SK-N-SH (cell line): ENCODE measurements at regions not wholly inside any gene's neighbourhood (a gene's known extent, or its start where the extent isn't known, plus 50 kb on each side); places are given as distances from the start of the nearest gene placed in this dataset.

Experiments used
- CTCF ChIA-PET: fragments of 300-600, 350-600 bp; formaldehyde crosslinking; extraction: SDS; loops from one replicate; lab custom pipeline; 2021; lab: Yijun Ruan, JAX
- POLR2A ChIA-PET: fragments of 350-600 bp; sonication (Branson Sonifier 250); formaldehyde crosslinking; extraction: SDS; loops from one replicate; lab custom pipeline; 2020; ENCODE audit warnings: antibody characterized with exemption, inconsistent platforms; lab: Yijun Ruan, JAX
- DNase-seq: peaks from one replicate; pipeline ENCODE4 v3.0.0; 2012
- H2AFZ ChIP-seq: fragments of 200-600 bp; sonication (generic); 2 replicates; pipeline ENCODE4 v1.8.1; 2016; ENCODE audit warnings: antibody characterized with exemption, mild to moderate bottlenecking, low read depth
- H3F3A ChIP-seq: fragments of 200-600 bp; sonication (generic); replicated peaks from 2 replicates; pipeline ENCODE3; 2016; ENCODE audit warnings: antibody characterized with exemption, mild to moderate bottlenecking; ENCODE audit not compliant: insufficient read depth
- H3K27ac ChIP-seq, 2 experiments: fragments of 200-500 bp in 1 of 2; fragments of 200-600 bp in 1 of 2; sonication (Bioruptor generic) in 1 of 2; sonication (generic), shearing (Covaris generic) in 1 of 2; 2 replicates each; pipeline versions ENCODE4 v1.5.1 to v1.6.1; 2014 to 2016; ENCODE audit warnings: low read depth in 2 of 2, inconsistent platforms in 1 of 2, low read length in 1 of 2, mild to moderate bottlenecking in 1 of 2, mixed read lengths in 1 of 2
- H3K27me3 ChIP-seq: fragments of 200-600 bp; sonication (generic), shearing (Covaris generic); 2 replicates; pipeline ENCODE4 v1.6.1; 2016; ENCODE audit warnings: mixed run types; ENCODE audit not compliant: insufficient read depth
- H3K36me3 ChIP-seq, 2 experiments: fragments of 200-500 bp in 1 of 2; fragments of 200-600 bp in 1 of 2; sonication (Bioruptor generic) in 1 of 2; sonication (generic) in 1 of 2; replicated peaks in 1 of 2; 2 replicates each; pipeline versions ENCODE3 to v1.5.1; 2014 to 2016; ENCODE audit warnings: low read length in 1 of 2, mild to moderate bottlenecking in 1 of 2; ENCODE audit not compliant: insufficient read depth in 2 of 2, control insufficient read depth in 1 of 2
- H3K4me1 ChIP-seq, 2 experiments: fragments of 200-500 bp in 1 of 2; fragments of 200-600 bp in 1 of 2; sonication (Bioruptor generic) in 1 of 2; sonication (generic), shearing (Covaris generic) in 1 of 2; 2 replicates each; pipeline versions ENCODE4 v1.5.1 to v1.6.1; 2014 to 2016; ENCODE audit warnings: low read depth in 1 of 2, low read length in 1 of 2, mixed run types in 1 of 2; ENCODE audit not compliant: insufficient read depth in 2 of 2, control insufficient read depth in 1 of 2
- H3K4me2 ChIP-seq: fragments of 200-600 bp; sonication (generic), shearing (Covaris generic); 2 replicates; pipeline ENCODE4 v1.6.1; 2017; ENCODE audit warnings: mixed run types
- H3K4me3 ChIP-seq, 2 experiments: fragments of 200-500 bp in 1 of 2; fragments of 200-600 bp in 1 of 2; sonication (Bioruptor generic) in 1 of 2; sonication (generic), shearing (Covaris generic) in 1 of 2; 2 replicates each; pipeline versions ENCODE4 v1.5.1 to v1.8.1; 2014 to 2016; ENCODE audit warnings: low read depth in 2 of 2, inconsistent platforms in 1 of 2, low read length in 1 of 2, mild to moderate bottlenecking in 1 of 2, mixed read lengths in 1 of 2, moderate library complexity in 1 of 2
- H3K79me2 ChIP-seq: fragments of 200-600 bp; sonication (generic); 2 replicates; pipeline ENCODE4 v1.8.1; 2017; ENCODE audit warnings: mild to moderate bottlenecking; ENCODE audit not compliant: insufficient read depth
- H3K9ac ChIP-seq: fragments of 200-600 bp; sonication (generic); 2 replicates; pipeline ENCODE4 v1.6.1; 2017; ENCODE audit warnings: mixed run types
- H3K9me2 ChIP-seq: fragments of 200-600 bp; sonication (generic); 2 replicates; pipeline ENCODE4 v1.6.1; 2017; ENCODE audit warnings: mixed run types
- H3K9me3 ChIP-seq: fragments of 200-600 bp; sonication (generic); 2 replicates; pipeline ENCODE4 v1.6.1; 2017; ENCODE audit warnings: mixed run types, mild to moderate bottlenecking, moderate library complexity
- H4K20me1 ChIP-seq: fragments of 200-600 bp; sonication (generic); 2 replicates; pipeline ENCODE4 v1.6.1; 2017; ENCODE audit warnings: mild to moderate bottlenecking, mixed run types; ENCODE audit not compliant: insufficient read depth
- ELF1 ChIP-seq: IDR thresholded peaks from 2 replicates; pipeline ENCODE4 v1.4.0; 2012
- EZH2phosphoT487 ChIP-seq: fragments of 200-600 bp; sonication (generic); IDR thresholded peaks from 2 replicates; pipeline ENCODE4 v1.6.1; 2017; ENCODE audit warnings: low read depth, mixed run types, mild to moderate bottlenecking, antibody characterized with exemption, moderate library complexity, borderline replicate concordance
- FOXJ3 ChIP-seq: sonication (generic); formaldehyde crosslinking; IDR thresholded peaks from 2 replicates; pipeline ENCODE4 v1.5.1; 2020; ENCODE audit warnings: mild to moderate bottlenecking, missing genetic modification reagents
- FOXM1 ChIP-seq: IDR thresholded peaks from 2 replicates; pipeline ENCODE4 v1.4.0; 2012; ENCODE audit warnings: low read depth, mild to moderate bottlenecking
- JUND ChIP-seq: IDR thresholded peaks from 2 replicates; pipeline ENCODE4 v1.4.0; 2012
- MEF2A ChIP-seq: IDR thresholded peaks from 2 replicates; pipeline ENCODE4 v1.4.0; 2012; ENCODE audit warnings: low read depth, borderline replicate concordance
- MXI1 ChIP-seq: IDR thresholded peaks from 2 replicates; pipeline ENCODE4 v1.6.1; 2012; ENCODE audit warnings: mild to moderate bottlenecking, low read depth, low read length, improper control_type of control experiment
- NFIC ChIP-seq: IDR thresholded peaks from 2 replicates; pipeline ENCODE4 v1.4.0; 2012; ENCODE audit warnings: borderline replicate concordance
- POLR2AphosphoS5 ChIP-seq: IDR thresholded peaks from 2 replicates; pipeline ENCODE4 v1.6.1; 2012; ENCODE audit warnings: low read depth, low read length
- RCOR1 ChIP-seq: fragments of 150-350 bp; IDR thresholded peaks from 2 replicates; pipeline ENCODE4 v1.6.1; 2017; ENCODE audit warnings: antibody characterized with exemption, low read length
- REST ChIP-seq: IDR thresholded peaks from 2 replicates; pipeline ENCODE4 v1.6.1; 2012; ENCODE audit warnings: mild to moderate bottlenecking, low read depth, low read length, moderate library complexity
- RFX5 ChIP-seq: IDR thresholded peaks from 2 replicates; pipeline ENCODE4 v1.6.1; 2012; ENCODE audit warnings: mild to moderate bottlenecking, improper control_type of control experiment, low read length
- RXRA ChIP-seq: IDR thresholded peaks from 2 replicates; pipeline ENCODE4 v1.4.0; 2012; ENCODE audit warnings: low read depth, mild to moderate bottlenecking, borderline replicate concordance
- SIN3A ChIP-seq: IDR thresholded peaks from 2 replicates; pipeline ENCODE4 v1.6.1; 2012; ENCODE audit warnings: low read depth, mild to moderate bottlenecking, low read length, moderate library complexity, borderline replicate concordance
- SMC3 ChIP-seq: IDR thresholded peaks from 2 replicates; pipeline ENCODE4 v1.6.1; 2012; ENCODE audit warnings: low read depth, low read length, improper control_type of control experiment
- TEAD4 ChIP-seq: IDR thresholded peaks from 2 replicates; pipeline ENCODE4 v1.4.0; 2012; ENCODE audit warnings: mild to moderate bottlenecking, borderline replicate concordance; ENCODE audit not compliant: insufficient read depth
- USF2 ChIP-seq: fragments of 150-350 bp; IDR thresholded peaks from 2 replicates; pipeline ENCODE4 v1.6.1; 2017; ENCODE audit warnings: antibody characterized with exemption, low read length, low read depth, borderline replicate concordance
- WGBS: methylation state at CpG from one replicate; pipeline ENCODE4 v1.1.6; 2017; ENCODE audit warnings: low lambda C conversion rate; 5-methylcytosine and 5-hydroxymethylcytosine counted together
- TF ChIP-seq, protein P1 (sequence below): IDR thresholded peaks from 2 replicates; pipeline ENCODE4 v1.4.0; 2012; ENCODE audit warnings: low read depth, borderline replicate concordance

DNA sequence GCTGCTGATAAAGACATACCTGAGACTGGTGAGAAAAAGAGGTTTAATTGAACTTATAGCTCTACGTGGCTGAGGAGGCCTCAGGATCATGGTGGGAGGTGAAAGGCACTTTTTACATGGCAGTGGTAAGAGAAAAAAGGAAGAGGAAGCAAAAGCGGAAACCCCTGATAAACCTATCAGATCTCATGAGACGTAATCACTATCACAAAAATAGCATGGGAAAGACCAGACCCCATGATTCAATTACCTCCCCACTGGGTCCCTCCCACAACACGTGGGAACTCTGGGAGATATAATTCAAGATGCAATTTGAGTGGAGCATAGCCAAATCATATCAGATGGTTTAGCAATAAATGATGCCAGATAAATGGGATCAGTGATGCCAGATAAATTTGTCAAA, 892.0 kb upstream of the CELF2 start:
- DNase-seq: no peak
- 10% methylated on average over 4 of the region's 4 CpGs for WGBS
- POLR2A ChIA-PET: no interaction called here

GRCh38 chr10:10126218-10126617, 891.5 kb upstream of the CELF2 start:
- TF ChIP-seq USF2: no peak
- no peak for TF ChIP-seq JUND
- TF ChIP-seq EZH2phosphoT487: no peak
- TF ChIP-seq RXRA: no peak
- TF ChIP-seq ELF1: no peak
- no peak for TF ChIP-seq RFX5
- TF ChIP-seq SIN3A: no peak
- no peak for TF ChIP-seq RCOR1
- no peak for TF ChIP-seq NFIC
- no peak for TF ChIP-seq POLR2AphosphoS5
- no peaks in the 10 kb centered on the region; the same call in 1 of the 2 replicates for H3K9me3 ChIP-seq
- H3K27ac ChIP-seq: no peak overlapping the region
- POLR2A ChIA-PET: no interaction called here
- H3K36me3 ChIP-seq: no peaks in the 10 kb centered on the region
- H3F3A ChIP-seq: no peaks in the 10 kb centered on the region
- WGBS: 46% methylated on average over 3 of the region's 3 CpGs
- H3K27me3 ChIP-seq: no peaks in the 10 kb centered on the region
- H3K4me3 ChIP-seq: no peak overlapping the region
- no peak for DNase-seq
- no peaks in the 10 kb centered on the region for H4K20me1 ChIP-seq
- no peaks in the 10 kb centered on the region for H3K9me2 ChIP-seq
- H2AFZ ChIP-seq: no peak overlapping the region
- H3K4me2 ChIP-seq: no peak overlapping the region
- no peaks in the 10 kb centered on the region for H3K79me2 ChIP-seq
- CTCF ChIA-PET: no interaction called here
- H3K9ac ChIP-seq: no peak overlapping the region
- no peaks in the 10 kb centered on the region for H3K4me1 ChIP-seq

More for the DNA sequence above, 892.0 kb upstream of the CELF2 start:
- H3K4me2 ChIP-seq: no peak overlapping the region
- H3K9me3 ChIP-seq: no peaks in the 10 kb centered on the region; the same call in 1 of the 2 replicates
- H3K36me3 ChIP-seq: no peaks in the 10 kb centered on the region
- no peak overlapping the region for H2AFZ ChIP-seq
- no peaks in the 10 kb centered on the region for H3F3A ChIP-seq
- no peaks in the 10 kb centered on the region for H4K20me1 ChIP-seq
- H3K27ac ChIP-seq: no peak overlapping the region
- H3K79me2 ChIP-seq: no peaks in the 10 kb centered on the region
- no peak for TF ChIP-seq TEAD4
- TF ChIP-seq FOXJ3 (CRISPR knock-in tag): no peak
- TF ChIP-seq NFIC: no peak
- no peak overlapping the region for H3K9ac ChIP-seq
- H3K4me1 ChIP-seq: no peaks in the 10 kb centered on the region
- H3K4me3 ChIP-seq: no peak overlapping the region
- H3K9me2 ChIP-seq: no peaks in the 10 kb centered on the region
- no peaks in the 10 kb centered on the region for H3K27me3 ChIP-seq
- CTCF ChIA-PET: no interaction called here

GRCh38 chr10:10128387-10128786, 889.3 kb upstream of the CELF2 start:
- ChIA-PET POLR2A (no interaction called here), CTCF (no interaction called here)
- DNase-seq: no peak
- Histone ChIP-seq H3F3A (no peaks in the 10 kb centered on the region), H4K20me1 (no peaks in the 10 kb centered on the region), H3K27ac (no peak overlapping the region), H3K4me2 (no peak overlapping the region), H3K79me2 (no peaks in the 10 kb centered on the region), H3K27me3 (no peaks in the 10 kb centered on the region), H3K9ac (no peak overlapping the region), H2AFZ (no peak overlapping the region), H3K4me3 (no peak overlapping the region), H3K9me3 (no peaks in the 10 kb centered on the region), H3K4me1 (no peaks in the 10 kb centered on the region), H3K9me2 (no peaks in the 10 kb centered on the region), H3K36me3 (no peaks in the 10 kb centered on the region)
- 10% methylated on average over 3 of the region's 3 CpGs for WGBS
- TF ChIP-seq MXI1 (no peak), SMC3 (no peak), TEAD4 (no peak), JUND (no peak), RCOR1 (no peak), REST (no peak), FOXM1 (no peak), MEF2A (no peak)
- TF ChIP-seq, protein P1, sequence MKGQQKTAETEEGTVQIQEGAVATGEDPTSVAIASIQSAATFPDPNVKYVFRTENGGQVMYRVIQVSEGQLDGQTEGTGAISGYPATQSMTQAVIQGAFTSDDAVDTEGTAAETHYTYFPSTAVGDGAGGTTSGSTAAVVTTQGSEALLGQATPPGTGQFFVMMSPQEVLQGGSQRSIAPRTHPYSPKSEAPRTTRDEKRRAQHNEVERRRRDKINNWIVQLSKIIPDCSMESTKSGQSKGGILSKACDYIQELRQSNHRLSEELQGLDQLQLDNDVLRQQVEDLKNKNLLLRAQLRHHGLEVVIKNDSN: no peak
